KMS-11 (cell line): ENCODE measurements at regions not wholly inside any gene's neighbourhood (a gene's known extent, or its start where the extent isn't known, plus 50 kb on each side); places are given as distances from the start of the nearest gene placed in this dataset.

Experiments used
- H2AFZ ChIP-seq: fragments of 200-600 bp; sonication (generic); 2 replicates; pipeline ENCODE4 v1.6.1; 2016; ENCODE audit warnings: antibody characterized with exemption, mixed run types, low read depth
- H3K27ac ChIP-seq: fragments of 200-600 bp; sonication (generic); 2 replicates; pipeline ENCODE4 v1.6.1; 2016; ENCODE audit warnings: mild to moderate bottlenecking, mixed run types
- H3K27me3 ChIP-seq: fragments of 200-600 bp; sonication (generic); 2 replicates; pipeline ENCODE4 v1.6.1; 2017; ENCODE audit warnings: mild to moderate bottlenecking, low read depth, mixed run types, moderate library complexity; ENCODE audit not compliant: insufficient read depth
- H3K36me3 ChIP-seq: fragments of 200-600 bp; sonication (generic); 2 replicates; pipeline ENCODE4 v1.6.1; 2017; ENCODE audit warnings: mild to moderate bottlenecking, mixed run types; ENCODE audit not compliant: insufficient read depth
- H3K4me1 ChIP-seq: fragments of 200-600 bp; sonication (generic); 2 replicates; pipeline ENCODE4 v1.6.1; 2016; ENCODE audit warnings: mild to moderate bottlenecking, low read depth, mixed run types; ENCODE audit not compliant: poor library complexity, severe bottlenecking
- H3K4me2 ChIP-seq: fragments of 200-600 bp; sonication (generic); 2 replicates; pipeline ENCODE4 v1.7.0; 2016; ENCODE audit warnings: mild to moderate bottlenecking, mixed run types
- H3K4me3 ChIP-seq: fragments of 200-600 bp; sonication (generic); IDR thresholded peaks from 2 replicates; pipeline ENCODE4 v1.6.1; 2017; ENCODE audit warnings: low read depth, low read length, mixed read lengths; ENCODE audit not compliant: insufficient read depth
- H3K79me2 ChIP-seq: fragments of 200-600 bp; sonication (generic); 2 replicates; pipeline ENCODE4 v1.6.1; 2016; ENCODE audit warnings: low read depth, mixed run types; ENCODE audit not compliant: insufficient read depth
- H3K9ac ChIP-seq: fragments of 200-600 bp; sonication (generic); 2 replicates; pipeline ENCODE4 v1.6.1; 2016; ENCODE audit warnings: mild to moderate bottlenecking, mixed run types
- H4K20me1 ChIP-seq: fragments of 200-600 bp; sonication (generic); 2 replicates; pipeline ENCODE4 v1.6.1; 2016; ENCODE audit warnings: mild to moderate bottlenecking, mixed run types; ENCODE audit not compliant: insufficient read depth
- TF ChIP-seq, protein P1 (sequence below): fragments of 200-600 bp; sonication (generic); conservative IDR thresholded peaks from 2 replicates; pipeline ENCODE4 v1.6.1; 2017; ENCODE audit warnings: low read depth, mild to moderate bottlenecking, antibody characterized with exemption, low read length, moderate library complexity, mixed read lengths

DNA sequence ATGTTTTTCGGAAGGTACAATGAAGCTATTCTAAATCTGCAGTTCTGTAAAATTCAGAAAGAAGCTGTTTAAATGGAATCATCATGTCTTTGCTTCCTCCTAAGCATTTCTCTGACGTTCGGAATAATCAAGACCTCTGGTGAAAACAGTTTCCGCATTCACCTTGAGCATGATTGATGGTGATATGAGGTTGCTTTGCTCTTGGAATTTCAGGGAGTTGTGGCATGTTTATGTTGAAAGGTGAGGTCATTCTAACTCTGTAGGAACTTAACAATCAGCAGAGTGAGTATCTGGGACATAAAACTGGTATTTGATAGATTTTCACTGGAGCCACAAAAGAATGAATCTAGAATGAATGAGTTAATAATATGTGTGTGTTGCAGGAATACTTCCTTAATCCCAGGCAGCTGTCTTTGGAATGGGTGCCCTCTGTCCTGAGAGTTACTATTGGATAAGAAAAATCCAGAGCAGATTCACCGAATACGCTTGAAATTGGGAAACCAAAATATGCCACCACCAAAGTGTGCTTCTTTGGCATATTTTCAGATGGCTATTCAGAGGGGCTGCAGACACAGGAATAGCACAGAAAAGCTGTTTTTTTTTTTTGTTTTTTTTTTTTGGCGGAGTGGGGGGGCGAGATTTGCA, 599.1 kb downstream of the CCER1 start:
- no peak overlapping the region for H3K4me3 ChIP-seq
- TF ChIP-seq, protein P1, sequence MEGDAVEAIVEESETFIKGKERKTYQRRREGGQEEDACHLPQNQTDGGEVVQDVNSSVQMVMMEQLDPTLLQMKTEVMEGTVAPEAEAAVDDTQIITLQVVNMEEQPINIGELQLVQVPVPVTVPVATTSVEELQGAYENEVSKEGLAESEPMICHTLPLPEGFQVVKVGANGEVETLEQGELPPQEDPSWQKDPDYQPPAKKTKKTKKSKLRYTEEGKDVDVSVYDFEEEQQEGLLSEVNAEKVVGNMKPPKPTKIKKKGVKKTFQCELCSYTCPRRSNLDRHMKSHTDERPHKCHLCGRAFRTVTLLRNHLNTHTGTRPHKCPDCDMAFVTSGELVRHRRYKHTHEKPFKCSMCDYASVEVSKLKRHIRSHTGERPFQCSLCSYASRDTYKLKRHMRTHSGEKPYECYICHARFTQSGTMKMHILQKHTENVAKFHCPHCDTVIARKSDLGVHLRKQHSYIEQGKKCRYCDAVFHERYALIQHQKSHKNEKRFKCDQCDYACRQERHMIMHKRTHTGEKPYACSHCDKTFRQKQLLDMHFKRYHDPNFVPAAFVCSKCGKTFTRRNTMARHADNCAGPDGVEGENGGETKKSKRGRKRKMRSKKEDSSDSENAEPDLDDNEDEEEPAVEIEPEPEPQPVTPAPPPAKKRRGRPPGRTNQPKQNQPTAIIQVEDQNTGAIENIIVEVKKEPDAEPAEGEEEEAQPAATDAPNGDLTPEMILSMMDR = no peak

DNA sequence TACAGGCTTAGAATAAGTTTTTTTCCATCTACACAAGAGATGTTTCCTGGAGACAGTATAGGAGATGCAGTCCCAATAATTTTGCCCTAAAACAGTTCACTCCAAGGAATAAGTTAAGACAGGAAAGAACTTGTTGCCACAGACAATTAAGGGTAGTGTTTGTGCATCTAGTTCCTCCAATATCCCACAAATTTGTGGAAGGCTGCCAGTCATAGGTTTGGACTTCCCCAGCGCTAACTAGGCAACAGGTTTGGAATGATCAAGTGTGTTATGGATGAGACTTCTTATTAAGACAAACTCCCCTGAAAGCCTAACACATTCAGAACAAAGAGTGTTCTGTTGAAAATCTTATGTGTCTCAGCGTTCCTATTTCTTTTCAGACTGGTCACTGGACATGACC, 611.0 kb downstream of the CCER1 start:
- no peak overlapping the region for H3K9ac ChIP-seq
- no peaks in the 10 kb centered on the region for H4K20me1 ChIP-seq
- no peaks in the 10 kb centered on the region for H3K4me1 ChIP-seq
- TF ChIP-seq, protein P1 = no peak
- H3K36me3 ChIP-seq = no peaks in the 10 kb centered on the region
- no peak overlapping the region for H3K27ac ChIP-seq
- H3K4me2 ChIP-seq = no peak overlapping the region
- H2AFZ ChIP-seq = no peak overlapping the region
- no peak overlapping the region for H3K4me3 ChIP-seq
- H3K27me3 ChIP-seq = no peaks in the 10 kb centered on the region
- no peaks in the 10 kb centered on the region for H3K79me2 ChIP-seq

More for the DNA sequence above, 599.1 kb downstream of the CCER1 start:
- Histone ChIP-seq H3K36me3 (no peaks in the 10 kb centered on the region), H3K9ac (no peak overlapping the region), H4K20me1 (no peaks in the 10 kb centered on the region), H3K27me3 (no peaks in the 10 kb centered on the region), H2AFZ (no peak overlapping the region), H3K27ac (no peak overlapping the region), H3K4me2 (no peak overlapping the region), H3K4me1 (no peaks in the 10 kb centered on the region), H3K79me2 (no peaks in the 10 kb centered on the region)

DNA sequence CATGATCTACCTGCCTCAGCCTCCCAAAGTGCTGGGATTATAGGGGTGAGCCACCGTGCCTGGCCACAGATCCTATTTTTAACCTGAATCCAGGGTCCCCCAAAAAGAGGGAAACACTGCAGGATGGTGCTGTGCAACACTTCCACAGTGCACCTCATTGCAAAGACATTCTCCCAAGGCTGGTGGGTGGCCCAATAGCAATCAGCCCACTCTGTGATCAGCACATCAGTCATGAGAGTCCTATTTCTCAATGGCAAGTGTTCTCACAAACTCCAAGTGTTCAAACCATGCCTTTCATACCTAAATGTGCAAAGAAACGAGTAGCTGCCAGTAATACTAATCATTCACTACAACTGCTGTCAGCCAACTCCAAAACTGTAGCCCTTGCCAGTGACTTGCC, 612.9 kb downstream of the CCER1 start:
- TF ChIP-seq, protein P1 = no peak
- Histone ChIP-seq H3K27ac (no peak overlapping the region), H3K79me2 (no peaks in the 10 kb centered on the region)

DNA sequence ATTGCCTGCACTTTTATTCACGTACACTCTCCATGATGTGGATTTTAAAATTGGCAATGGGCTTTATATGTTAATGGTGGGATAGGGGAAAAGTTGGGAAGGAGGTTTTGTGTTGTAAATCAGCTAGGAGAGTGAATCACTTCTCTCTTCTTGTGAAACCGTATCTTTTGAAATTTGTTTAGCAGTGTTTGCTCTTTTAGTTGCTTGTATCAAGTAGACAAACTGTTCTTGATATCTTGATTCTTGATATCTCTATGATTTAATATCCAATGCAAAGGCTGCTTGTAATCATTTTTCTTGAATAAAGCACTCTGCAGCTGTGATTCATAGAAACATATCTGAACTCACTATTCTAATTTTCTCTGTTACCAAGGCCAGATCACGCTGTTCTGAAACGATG, 615.1 kb downstream of the CCER1 start:
- Histone ChIP-seq H3K9ac (no peak overlapping the region), H3K4me1 (peaks cover 12% of the 10 kb centered on the region), H3K36me3 (no peaks in the 10 kb centered on the region), H3K4me2 (no peak overlapping the region), H3K27ac (no peak overlapping the region), H3K4me3 (no peak overlapping the region), H4K20me1 (no peaks in the 10 kb centered on the region), H3K27me3 (no peaks in the 10 kb centered on the region), H3K79me2 (no peaks in the 10 kb centered on the region), H2AFZ (no peak overlapping the region)
- TF ChIP-seq, protein P1 = no peak

More for the DNA sequence above, 612.9 kb downstream of the CCER1 start:
- Histone ChIP-seq H3K36me3 (no peaks in the 10 kb centered on the region), H3K27me3 (no peaks in the 10 kb centered on the region), H3K4me3 (no peak overlapping the region), H3K4me1 (no peaks in the 10 kb centered on the region), H4K20me1 (no peaks in the 10 kb centered on the region), H3K9ac (no peak overlapping the region), H2AFZ (no peak overlapping the region), H3K4me2 (no peak overlapping the region)
